ENCODE measurements at regions not wholly inside any gene's neighbourhood (a gene's known extent, or its start where the extent isn't known, plus 50 kb on each side); places are given as distances from the start of the nearest gene placed in this dataset.

DNA sequence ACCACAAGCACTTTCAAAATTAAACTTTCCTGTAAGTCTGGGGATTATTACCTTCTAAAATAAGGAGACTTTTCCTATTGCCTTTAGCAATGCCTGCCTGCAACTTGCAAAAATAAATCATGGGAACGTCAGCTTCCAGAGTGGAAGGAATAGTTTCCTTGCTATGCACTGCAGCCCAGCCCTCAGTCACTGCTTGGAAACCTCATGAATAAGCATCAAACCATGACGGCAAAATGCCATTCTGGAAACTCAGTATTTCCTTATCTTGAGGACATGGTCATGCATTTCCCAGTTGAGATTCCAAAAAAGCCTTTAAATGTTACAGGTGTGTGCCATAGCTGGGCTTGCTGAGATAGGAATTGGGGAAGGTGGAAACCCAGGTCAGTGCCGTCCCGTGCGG lies 84.2 kb upstream of the OTOS start:
- H3K4me3 Mint-ChIP-seq, result no peak overlapping the region
- no peak for DNase-seq (ENCODE audit: low spot score in 2 of 2)
- no peaks in the 10 kb centered on the region for H3K4me1 Mint-ChIP-seq
- peaks cover 12% of the 10 kb centered on the region for H3K9me3 Mint-ChIP-seq
- no peak overlapping the region for H3K27ac Mint-ChIP-seq (ENCODE audit: low read depth)
- no peak for ATAC-seq (replicated peaks; ENCODE audit: extremely low read depth, poor library complexity, severe bottlenecking)
- no peaks in the 10 kb centered on the region for H3K36me3 Mint-ChIP-seq (ENCODE audit: insufficient read depth)
- H3K27me3 Mint-ChIP-seq, result peaks cover 69% of the 10 kb centered on the region

DNA sequence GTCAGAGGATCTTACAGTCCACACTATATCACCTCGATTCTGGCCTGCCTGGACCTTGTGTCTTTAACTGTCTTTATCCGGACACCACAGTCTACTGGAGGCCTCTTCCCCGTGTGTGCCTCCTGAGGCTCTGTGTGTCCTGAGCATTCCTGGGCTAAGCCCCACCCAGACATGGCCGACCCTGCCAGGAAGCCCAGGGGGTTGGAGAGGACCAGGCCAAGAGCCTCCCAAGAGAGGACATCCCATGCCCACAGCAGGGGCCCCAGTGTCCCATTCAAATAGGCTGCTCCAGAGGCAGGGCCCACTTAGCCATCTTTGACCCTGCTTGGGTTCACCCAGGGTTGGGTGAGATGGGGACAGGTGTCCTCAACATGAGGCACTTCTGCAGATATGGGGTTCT lies 84.7 kb upstream of the OTOS start:
- ATAC-seq (replicated peaks; ENCODE audit: extremely low read depth, poor library complexity, severe bottlenecking) (no peak), DNase-seq (ENCODE audit: low spot score in 2 of 2) (no peak)
- Mint-ChIP-seq H3K4me3 (no peak overlapping the region), H3K36me3 (ENCODE audit: insufficient read depth) (no peaks in the 10 kb centered on the region), H3K27me3 (peaks cover 73% of the 10 kb centered on the region), H3K27ac (ENCODE audit: low read depth) (no peak overlapping the region), H3K4me1 (no peaks in the 10 kb centered on the region), H3K9me3 (peaks cover 12% of the 10 kb centered on the region)

DNA sequence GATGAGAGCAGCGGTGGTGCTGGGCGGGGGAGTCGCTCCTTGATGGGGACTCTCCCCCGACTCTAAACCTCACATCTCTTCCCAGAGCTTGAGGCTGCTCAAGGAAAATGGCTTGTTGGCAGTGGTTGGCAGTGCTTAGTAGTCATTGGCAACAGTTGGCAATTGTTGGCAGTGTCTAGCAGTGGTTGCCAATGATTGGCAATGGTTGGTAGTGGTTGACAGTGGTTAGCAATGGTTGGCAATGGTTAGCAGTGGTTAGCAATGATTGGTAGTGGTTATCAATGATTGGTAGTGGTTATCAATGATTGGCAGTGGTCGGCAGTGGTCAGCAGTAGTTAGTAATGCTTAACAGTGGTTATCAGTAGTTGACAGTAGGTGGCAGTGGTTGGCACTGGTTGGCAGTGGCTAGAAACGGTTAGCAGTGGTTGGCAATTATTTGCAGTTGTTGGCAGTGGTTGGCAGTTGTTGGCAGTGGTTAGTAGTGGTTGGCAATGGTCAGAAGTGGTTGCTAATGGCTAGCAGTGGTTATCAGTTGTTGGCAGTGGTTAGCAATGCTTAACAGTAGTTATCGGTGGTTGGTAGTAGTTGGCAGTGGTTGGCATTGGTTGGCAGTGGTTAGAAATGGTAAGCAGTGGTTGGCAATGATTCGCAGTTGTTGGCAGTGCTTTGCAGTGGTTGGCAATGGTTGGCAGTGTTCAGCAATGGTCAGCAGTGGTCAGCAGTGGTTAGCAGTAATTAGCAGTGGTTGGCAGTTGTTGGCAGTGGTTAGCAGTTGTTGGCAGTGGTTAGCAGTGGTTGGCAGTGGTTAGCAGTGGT lies 85.4 kb upstream of the OTOS start:
- H3K4me1 Mint-ChIP-seq, result no peaks in the 10 kb centered on the region
- ATAC-seq (replicated peaks; ENCODE audit: extremely low read depth, poor library complexity, severe bottlenecking), result no peak
- no peak overlapping the region for H3K4me3 Mint-ChIP-seq
- H3K27ac Mint-ChIP-seq (ENCODE audit: low read depth), result no peak overlapping the region
- H3K27me3 Mint-ChIP-seq, result peaks cover 81% of the 10 kb centered on the region
- no peak for DNase-seq (ENCODE audit: low spot score in 2 of 2)
- no peaks in the 10 kb centered on the region for H3K36me3 Mint-ChIP-seq (ENCODE audit: insufficient read depth)
- H3K9me3 Mint-ChIP-seq, result peaks cover 12% of the 10 kb centered on the region

- H3K27ac Mint-ChIP-seq (ENCODE audit: low read depth), result no peak overlapping the region
- ATAC-seq (replicated peaks; ENCODE audit: extremely low read depth, poor library complexity, severe bottlenecking) (no peak), DNase-seq (ENCODE audit: low spot score in 2 of 2) (peak in 1 of 2 donors; percentile 6)
- no peak overlapping the region for H3K4me3 Mint-ChIP-seq
- H3K36me3 Mint-ChIP-seq (ENCODE audit: insufficient read depth), result no peaks in the 10 kb centered on the region
- peaks cover 82% of the 10 kb centered on the region for H3K27me3 Mint-ChIP-seq
- no peaks in the 10 kb centered on the region for H3K4me1 Mint-ChIP-seq
- peaks cover 12% of the 10 kb centered on the region for H3K9me3 Mint-ChIP-seq
Observed at GRCh38 chr2:240226672-240227537, 86.4 kb upstream of the OTOS start.

DNA sequence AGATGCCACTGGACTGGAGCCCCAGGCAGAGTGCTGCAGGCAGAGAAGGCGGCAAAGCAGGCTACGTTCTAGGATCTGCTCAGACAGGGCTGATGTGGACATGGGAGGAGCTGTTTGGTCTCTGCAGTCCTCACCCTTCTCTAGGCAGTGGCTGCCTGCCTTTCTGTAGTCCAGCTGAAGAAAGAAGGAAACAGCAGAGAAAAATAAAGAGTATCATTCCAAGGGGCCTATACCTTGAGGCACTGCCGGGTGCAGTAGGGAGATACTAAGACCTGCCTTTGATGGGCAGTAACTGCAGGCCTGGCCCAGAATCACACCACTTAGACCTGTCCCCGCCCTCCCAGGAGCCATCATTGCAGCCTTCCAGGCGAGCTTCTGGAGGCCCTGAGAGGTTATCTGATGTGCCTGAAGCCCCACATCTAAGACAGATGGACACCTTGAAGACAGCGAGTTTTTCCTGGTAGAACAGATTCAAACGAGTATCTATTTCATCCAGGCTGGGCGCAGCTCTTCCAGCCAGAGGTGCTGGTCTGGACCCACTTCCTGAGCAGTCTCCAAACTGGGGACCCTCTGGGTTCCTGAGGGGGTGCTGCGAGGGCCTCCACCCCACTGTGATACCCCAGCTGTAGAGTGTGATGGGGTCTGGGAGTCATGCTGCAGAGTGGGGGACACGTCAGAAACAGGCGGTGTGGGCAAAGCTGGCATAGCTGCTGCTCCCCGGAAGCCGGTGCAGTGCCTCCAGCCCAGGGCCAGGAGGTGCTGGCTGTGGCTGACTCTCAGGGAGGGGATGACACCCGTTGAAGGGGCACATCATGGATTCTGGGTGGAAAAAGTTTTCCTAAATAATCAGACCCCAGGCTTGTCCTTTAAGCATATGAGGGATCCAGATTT lies 87.3 kb upstream of the OTOS start:
- DNase-seq (ENCODE audit: low spot score in 2 of 2) (no peak), ATAC-seq (replicated peaks; ENCODE audit: extremely low read depth, poor library complexity, severe bottlenecking) (no peak)
- Mint-ChIP-seq H3K9me3 (peaks cover 12% of the 10 kb centered on the region), H3K27me3 (peaks cover 73% of the 10 kb centered on the region), H3K36me3 (ENCODE audit: insufficient read depth) (no peaks in the 10 kb centered on the region), H3K4me1 (no peaks in the 10 kb centered on the region), H3K4me3 (no peak overlapping the region), H3K27ac (ENCODE audit: low read depth) (no peak overlapping the region)

DNA sequence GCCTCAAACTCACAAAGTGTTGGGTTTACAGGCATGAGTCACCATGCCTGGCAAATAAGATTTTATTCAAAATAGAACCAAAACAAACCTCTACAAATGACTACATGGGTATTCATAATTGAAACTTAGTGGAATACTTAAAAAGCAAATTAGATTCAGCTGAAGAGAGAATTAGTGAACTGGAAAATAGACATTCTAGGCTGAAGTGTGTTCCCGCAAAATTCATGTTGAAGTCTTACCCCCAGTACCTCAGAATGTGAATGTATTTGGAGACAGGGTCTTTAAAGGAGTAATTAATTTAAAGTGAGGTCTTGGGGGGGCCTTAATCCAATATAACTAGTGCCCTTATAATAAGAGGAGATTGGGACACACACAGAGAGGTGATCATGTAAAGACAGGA lies 88.5 kb upstream of the OTOS start:
- H3K27me3 Mint-ChIP-seq, result peaks cover 61% of the 10 kb centered on the region
- H3K27ac Mint-ChIP-seq (ENCODE audit: low read depth), result no peak overlapping the region
- peaks cover 12% of the 10 kb centered on the region for H3K9me3 Mint-ChIP-seq
- DNase-seq (ENCODE audit: low spot score in 2 of 2) (no peak), ATAC-seq (replicated peaks; ENCODE audit: extremely low read depth, poor library complexity, severe bottlenecking) (no peak)
- no peak overlapping the region for H3K4me3 Mint-ChIP-seq
- H3K36me3 Mint-ChIP-seq (ENCODE audit: insufficient read depth), result no peaks in the 10 kb centered on the region
- H3K4me1 Mint-ChIP-seq, result no peaks in the 10 kb centered on the region

- no peaks in the 10 kb centered on the region for H3K4me1 Mint-ChIP-seq
- no peaks in the 10 kb centered on the region for H3K36me3 Mint-ChIP-seq (ENCODE audit: insufficient read depth)
- DNase-seq (ENCODE audit: low spot score in 2 of 2) (no peak), ATAC-seq (replicated peaks; ENCODE audit: extremely low read depth, poor library complexity, severe bottlenecking) (no peak)
- H3K4me3 Mint-ChIP-seq, result no peak overlapping the region
- no peak overlapping the region for H3K27ac Mint-ChIP-seq (ENCODE audit: low read depth)
- peaks cover 12% of the 10 kb centered on the region for H3K9me3 Mint-ChIP-seq
- H3K27me3 Mint-ChIP-seq, result peaks cover 54% of the 10 kb centered on the region
Observed at GRCh38 chr2:240229603-240230235, 89.3 kb upstream of the OTOS start.

GRCh38 chr2:240230291-240230931 lies 90.0 kb upstream of the OTOS start:
- Mint-ChIP-seq H3K4me3 (no peak overlapping the region), H3K4me1 (no peaks in the 10 kb centered on the region), H3K9me3 (peaks cover 12% of the 10 kb centered on the region), H3K27me3 (peaks cover 47% of the 10 kb centered on the region), H3K36me3 (ENCODE audit: insufficient read depth) (no peaks in the 10 kb centered on the region), H3K27ac (ENCODE audit: low read depth) (no peak overlapping the region)
- DNase-seq (ENCODE audit: low spot score in 2 of 2), result no peak
- no peak for ATAC-seq (replicated peaks; ENCODE audit: extremely low read depth, poor library complexity, severe bottlenecking)

DNA sequence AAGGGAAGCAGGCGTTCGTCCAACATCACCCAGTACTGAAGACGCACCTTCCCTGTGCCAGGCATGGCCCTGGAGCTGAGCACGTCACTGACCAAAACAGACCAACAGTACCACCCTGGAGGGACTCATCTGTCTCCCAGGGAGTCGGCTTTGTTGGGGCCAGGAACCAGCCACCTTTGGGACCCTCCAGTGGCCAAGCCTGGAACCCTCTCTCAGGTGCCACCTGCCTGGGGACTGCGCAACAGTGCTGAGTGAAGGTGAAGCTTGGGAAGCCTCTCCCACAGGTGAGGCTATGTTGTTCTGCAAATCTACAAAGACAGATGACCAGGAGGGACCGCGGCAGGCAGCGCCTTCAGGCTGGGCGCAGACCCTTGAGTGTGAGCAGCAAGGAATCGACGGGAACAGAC lies 91.4 kb upstream of the OTOS start:
- Mint-ChIP-seq H3K4me1 (no peaks in the 10 kb centered on the region), H3K9me3 (peaks cover 12% of the 10 kb centered on the region), H3K27me3 (peaks cover 36% of the 10 kb centered on the region), H3K27ac (ENCODE audit: low read depth) (no peak overlapping the region), H3K36me3 (ENCODE audit: insufficient read depth) (no peaks in the 10 kb centered on the region), H3K4me3 (no peak overlapping the region)
- DNase-seq (ENCODE audit: low spot score in 2 of 2) (no peak), ATAC-seq (replicated peaks; ENCODE audit: extremely low read depth, poor library complexity, severe bottlenecking) (no peak)

DNA sequence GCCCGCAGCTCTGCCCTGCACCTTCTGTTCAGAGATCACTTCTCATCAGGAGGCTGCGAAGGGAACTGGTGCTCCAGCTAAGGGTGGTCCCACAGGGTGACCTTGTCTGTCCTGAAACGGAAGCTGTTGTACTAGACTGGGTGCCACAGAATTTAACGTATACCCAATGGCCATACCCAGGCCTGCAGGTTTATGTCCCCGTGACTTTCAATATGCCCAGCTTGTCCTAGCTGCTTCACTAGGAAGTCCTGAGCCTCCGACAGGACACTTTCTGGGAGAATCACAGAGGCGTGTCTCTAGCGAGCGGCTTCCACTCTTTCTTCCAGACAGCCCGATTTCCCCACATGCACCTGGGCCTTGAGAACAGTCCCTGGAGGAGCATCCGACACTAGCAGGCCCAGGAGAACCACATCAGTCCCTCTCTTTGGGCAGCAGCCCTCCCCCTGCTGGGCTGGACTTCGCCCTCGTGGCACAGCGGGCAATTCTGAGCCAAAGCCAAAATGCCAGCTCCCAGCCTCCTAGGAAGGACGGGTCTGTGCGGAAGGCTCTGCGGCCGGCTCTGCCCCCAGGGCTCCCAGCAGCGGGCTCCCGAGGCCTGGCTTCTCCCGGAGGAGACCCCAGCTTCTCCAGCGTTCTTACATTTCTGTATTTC lies 91.9 kb upstream of the OTOS start:
- Mint-ChIP-seq H3K4me1 (no peaks in the 10 kb centered on the region), H3K9me3 (peaks cover 12% of the 10 kb centered on the region), H3K27ac (ENCODE audit: low read depth) (no peak overlapping the region), H3K36me3 (ENCODE audit: insufficient read depth) (no peaks in the 10 kb centered on the region), H3K27me3 (peaks cover 36% of the 10 kb centered on the region), H3K4me3 (no peak overlapping the region)
- ATAC-seq (replicated peaks; ENCODE audit: extremely low read depth, poor library complexity, severe bottlenecking), result no peak
- no peak for DNase-seq (ENCODE audit: low spot score in 2 of 2)

Measured in central memory CD8-positive, alpha-beta T cell (primary cell).